HCT116 (cell line): ENCODE measurements at regions not wholly inside any gene's neighbourhood (a gene's known extent, or its start where the extent isn't known, plus 50 kb on each side); places are given as distances from the start of the nearest gene placed in this dataset.

Source experiments
- CTCF ChIP-seq, 3 experiments: fragments of 200-600 bp in 1 of 3; sonication (generic) in 1 of 3; IDR thresholded peaks in 2 of 3; conservative IDR thresholded peaks in 1 of 3; 2 replicates each; pipeline ENCODE4 v1.5.1; 2012 to 2017; ENCODE audit warnings: low read depth in 2 of 3, low read length in 2 of 3, antibody characterized with exemption in 1 of 3, borderline replicate concordance in 1 of 3, control low read depth in 1 of 3, mild to moderate bottlenecking in 1 of 3, mixed read lengths in 1 of 3, mixed run types in 1 of 3, moderate library complexity in 1 of 3; ENCODE audit not compliant: insufficient read depth in 1 of 3
- EZH2phosphoT487 ChIP-seq: fragments of 200-600 bp; IDR thresholded peaks from 2 replicates; pipeline ENCODE4 v1.6.1; 2018; ENCODE audit warnings: antibody characterized with exemption, borderline replicate concordance
- MAX ChIP-seq: IDR thresholded peaks from 2 replicates; pipeline ENCODE4 v1.6.1; 2012
- POLR2A ChIP-seq: IDR thresholded peaks from 2 replicates; pipeline ENCODE4 v1.7.0; 2011; ENCODE audit warnings: borderline replicate concordance; ENCODE audit not compliant: insufficient read depth, insufficient read length; ENCODE audit errors: extremely low read depth
- POLR2AphosphoS5 ChIP-seq: IDR thresholded peaks from 2 replicates; pipeline ENCODE4 v1.6.1; 2011; ENCODE audit warnings: mild to moderate bottlenecking, low read depth, low read length, moderate library complexity
- SIN3A ChIP-seq: IDR thresholded peaks from 2 replicates; pipeline ENCODE4 v1.6.1; 2012; ENCODE audit warnings: low read depth
- SP1 ChIP-seq: IDR thresholded peaks from 2 replicates; pipeline ENCODE4 v1.6.1; 2012; ENCODE audit warnings: low read depth

GRCh38 chr7:79615466-79615865 is 162.0 kb upstream of the MAGI2 start:
- TF ChIP-seq POLR2AphosphoS5 (no peak), CTCF (IDR thresholded peaks at IDR 0.05 in 2 of 3, conservative IDR thresholded peaks at IDR 0.05 in 1 of 3; ENCODE audit: borderline replicate concordance in 1 of 3, insufficient read depth in 1 of 3, low read depth in 2 of 3, low read length in 2 of 3) (no peak), SP1 (no peak), EZH2phosphoT487 (no peak), MAX (no peak), SIN3A (no peak), POLR2A (no peak)
